Stimulated activated CD8-positive, alpha-beta memory T cell treated with anti-CD3 and anti-CD28 coated beads, Interleukin-12 subunit alpha, Interleukin-12 subunit beta, amount 100 ng/mL, for 1 hour (primary cell): ENCODE measurements at regions not wholly inside any gene's neighbourhood (a gene's known extent, or its start where the extent isn't known, plus 50 kb on each side); places are given as distances from the start of the nearest gene placed in this dataset.

Experiments
- DNase-seq: peaks from one replicate; pipeline ENCODE4 v3.0.0-alpha.2; 2020; ENCODE audit warnings: low read depth

DNA sequence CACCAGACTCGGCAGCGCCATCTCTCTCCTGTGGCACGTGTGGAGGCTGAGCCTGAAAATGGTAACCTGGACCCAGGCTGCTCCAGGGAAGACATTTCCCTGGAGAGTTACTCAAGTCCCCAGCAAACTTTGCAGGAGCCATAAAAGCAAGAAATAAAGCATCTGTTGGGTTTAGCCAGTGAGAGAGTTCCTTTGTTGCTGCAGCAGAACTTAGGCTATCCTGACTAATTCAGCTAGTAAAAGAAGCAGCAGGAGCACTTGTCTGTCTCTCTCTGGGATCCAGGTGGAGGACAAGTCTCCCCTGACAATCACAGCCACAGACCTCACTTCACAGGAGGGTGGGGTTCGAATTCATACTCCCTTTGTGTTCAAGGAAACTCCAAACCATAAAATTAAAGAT lies 79.2 kb upstream of the DIO3 start:
- no peak for DNase-seq

DNA sequence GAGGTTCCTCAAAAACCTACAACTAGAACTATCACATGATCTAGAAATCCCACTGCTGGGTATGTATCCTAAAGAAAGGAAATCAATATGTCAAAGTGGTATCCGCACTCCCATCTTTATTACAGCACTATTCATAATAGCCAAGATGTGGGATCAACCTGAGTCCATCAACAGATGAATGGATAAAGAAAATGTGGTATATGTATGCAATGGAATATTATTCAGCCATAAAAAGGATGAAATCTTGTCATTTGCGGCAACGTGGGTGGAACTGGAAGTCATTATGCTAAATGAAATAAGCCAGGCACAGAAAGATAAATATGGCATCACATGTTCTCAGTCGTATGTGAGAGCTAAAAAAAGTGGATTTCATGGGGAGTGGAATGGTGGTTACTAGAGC lies 77.5 kb upstream of the DIO3 start:
- DNase-seq: no peak

DNA sequence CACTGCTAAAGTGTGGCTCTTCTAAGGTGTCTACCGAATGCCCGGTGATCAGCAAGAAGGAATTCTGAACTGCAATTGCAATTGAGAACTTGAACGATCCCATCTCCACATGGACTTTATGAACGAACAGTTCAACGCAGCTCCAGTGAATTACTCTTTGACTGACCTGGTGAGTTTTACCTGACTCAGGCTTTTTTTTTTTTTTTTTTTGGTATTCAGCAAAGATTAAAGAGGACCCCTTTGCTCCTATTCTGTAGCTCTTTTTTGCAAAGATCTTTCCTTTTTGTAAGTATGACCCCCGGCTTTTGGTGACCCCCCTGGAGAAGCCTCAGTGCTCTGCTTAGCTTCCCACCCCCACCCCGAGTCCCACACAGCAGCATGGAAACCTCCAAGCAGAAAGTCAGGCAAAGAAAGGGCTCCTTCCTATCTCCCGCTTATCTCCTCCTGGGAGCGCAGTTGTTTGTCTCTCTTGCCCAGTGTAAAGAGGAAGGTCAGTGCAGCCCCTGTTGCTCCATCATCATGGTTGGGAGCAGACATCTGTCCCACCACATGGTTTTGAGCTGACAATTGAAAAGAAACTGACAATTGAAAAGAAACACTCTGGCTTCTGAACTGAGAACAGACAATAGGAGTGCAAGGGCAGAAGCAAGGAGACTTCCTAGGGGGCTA lies 72.1 kb upstream of the DIO3 start:
- no peak for DNase-seq

DNA sequence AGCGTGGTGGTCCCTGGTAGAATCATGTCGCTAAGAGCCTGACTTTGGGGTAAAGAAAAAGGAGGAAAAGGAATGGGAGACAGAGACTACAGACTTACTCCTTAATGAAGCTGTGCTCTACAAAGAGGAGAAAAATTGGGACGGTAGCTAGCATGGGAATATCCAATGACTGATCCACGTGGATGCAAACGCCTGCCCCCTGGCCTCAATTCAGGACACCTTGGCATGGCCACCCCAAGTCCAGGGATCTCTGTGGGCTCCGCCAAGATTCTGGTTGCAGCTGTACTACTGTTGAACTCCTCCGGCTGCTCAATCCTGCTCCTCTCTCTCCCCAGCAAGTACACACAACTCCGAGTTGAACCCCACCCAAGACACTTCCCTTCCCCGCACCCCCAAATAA lies 70.5 kb upstream of the DIO3 start:
- no peak for DNase-seq

DNA sequence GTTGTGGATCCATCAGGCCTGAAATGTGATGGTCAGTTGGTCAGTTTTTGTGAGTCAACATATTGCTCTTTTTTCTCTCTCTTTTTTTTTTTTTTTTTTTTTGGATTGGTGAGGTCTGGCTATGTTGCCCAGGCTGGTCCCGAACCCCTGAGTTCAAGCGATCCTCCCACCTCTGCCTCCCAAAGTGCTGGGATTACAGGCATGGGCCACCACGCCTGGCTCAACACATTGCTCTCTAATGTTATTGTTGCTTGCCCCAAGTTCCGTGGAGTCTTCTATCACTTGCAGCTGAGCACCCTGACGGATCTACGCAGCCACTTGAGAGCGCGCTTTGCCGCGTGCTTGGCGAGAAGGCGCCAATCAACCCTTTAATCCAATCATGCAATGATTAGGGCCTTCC lies 69.5 kb upstream of the DIO3 start:
- DNase-seq: no peak

DNA sequence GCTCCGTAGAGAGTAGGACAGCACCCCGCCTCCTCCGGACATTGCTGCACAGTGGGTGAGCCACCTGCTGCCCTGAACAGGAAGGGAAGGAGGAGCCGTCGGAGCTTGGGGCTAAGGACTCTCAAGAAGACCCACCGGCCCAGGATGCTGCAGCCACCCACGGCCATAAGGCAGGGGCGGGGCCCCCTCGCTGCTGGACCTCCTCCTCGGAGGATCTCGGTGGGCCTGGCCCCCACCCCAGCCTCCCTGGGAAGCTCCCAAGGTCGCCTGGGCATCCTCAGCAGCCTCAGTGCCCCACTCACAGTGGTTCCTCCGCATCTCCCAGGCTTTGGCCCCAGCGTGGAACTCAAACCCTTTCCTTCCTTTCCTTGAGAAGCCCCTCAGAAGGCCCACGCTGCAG lies 68.6 kb upstream of the DIO3 start:
- DNase-seq: no peak

DNA sequence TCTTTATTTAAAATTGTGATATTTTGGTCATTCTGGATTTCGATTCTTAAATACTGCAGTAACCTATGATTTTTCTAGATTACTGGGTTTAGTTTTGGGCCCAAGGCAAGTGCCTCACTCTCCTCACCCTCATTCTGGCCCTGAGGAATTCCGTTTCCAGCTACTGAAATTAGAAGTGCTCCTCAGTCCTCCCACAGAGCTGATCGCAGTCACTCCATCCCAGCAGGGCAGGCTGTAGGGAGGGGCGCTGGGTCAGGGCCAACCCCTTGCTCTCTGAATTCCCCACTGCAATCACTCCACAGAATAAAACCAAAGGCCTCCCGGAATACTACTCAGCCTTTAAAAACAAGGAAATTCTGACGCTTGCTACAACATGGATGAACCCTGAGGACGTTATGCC lies 66.5 kb upstream of the DIO3 start:
- DNase-seq: no peak

DNA sequence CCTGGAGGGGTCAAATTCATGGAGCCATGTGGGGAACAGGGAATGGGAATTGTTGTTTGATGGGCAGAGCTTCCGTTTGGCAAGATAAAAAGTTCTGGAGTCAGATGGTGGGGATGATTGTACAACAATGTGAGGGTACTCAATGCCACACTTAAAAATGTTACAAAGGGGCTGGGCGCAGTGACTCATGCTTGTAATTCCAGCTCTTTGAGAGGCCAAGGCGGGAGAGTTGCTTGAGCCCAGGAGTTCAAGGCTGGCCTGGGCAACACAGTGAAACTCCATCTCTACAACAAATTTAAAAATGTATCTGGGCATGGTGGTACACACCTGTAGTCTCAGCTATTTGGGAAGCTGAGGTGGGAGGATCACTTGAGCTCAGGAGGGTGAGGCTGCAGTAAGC lies 66.0 kb upstream of the DIO3 start:
- DNase-seq: no peak

DNA sequence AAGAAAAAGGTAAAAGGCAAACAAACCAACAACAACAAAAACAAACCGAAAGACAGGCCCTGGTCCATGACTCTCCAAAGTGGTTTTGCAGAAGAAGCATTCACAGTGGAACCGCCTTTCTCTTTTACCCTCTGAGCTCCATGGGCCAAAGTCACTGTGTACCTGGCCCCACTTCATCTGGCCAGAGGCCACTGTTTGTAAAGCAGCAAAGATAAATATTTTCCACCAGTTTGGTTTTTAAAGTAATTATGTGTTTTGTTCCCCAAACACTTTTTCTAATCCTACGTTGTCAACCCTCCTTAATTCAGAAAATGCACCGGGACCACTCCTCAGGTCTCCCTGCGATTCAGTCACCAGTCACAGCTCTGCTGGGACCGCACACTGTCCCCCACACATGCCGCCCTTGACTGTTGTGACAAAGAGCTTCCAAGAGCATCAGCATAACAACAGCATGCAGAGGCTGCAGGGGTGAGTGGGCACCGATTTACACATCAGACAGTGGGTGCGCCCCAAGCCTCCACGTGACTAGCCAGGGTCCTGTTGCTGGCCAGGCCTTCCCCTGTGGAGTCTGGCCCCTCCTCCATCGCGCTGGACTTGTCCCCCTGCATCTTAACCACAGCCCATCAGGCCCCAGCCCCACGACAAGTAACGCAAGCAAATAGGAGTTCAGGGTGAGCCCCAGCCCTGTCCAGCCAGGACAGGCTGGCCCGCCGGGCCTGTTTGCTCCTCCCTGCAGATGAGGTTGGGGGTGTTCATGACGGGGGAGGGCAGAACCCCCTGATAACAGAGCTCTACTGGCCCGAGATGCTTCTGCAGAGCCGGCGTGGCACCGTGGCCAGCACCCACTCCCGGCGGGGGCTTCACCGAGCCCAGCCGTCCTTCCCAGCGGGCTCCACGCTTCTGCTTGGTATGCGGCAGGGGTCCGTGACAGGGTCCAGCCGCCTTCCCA lies 65.2 kb upstream of the DIO3 start:
- no peak for DNase-seq

DNA sequence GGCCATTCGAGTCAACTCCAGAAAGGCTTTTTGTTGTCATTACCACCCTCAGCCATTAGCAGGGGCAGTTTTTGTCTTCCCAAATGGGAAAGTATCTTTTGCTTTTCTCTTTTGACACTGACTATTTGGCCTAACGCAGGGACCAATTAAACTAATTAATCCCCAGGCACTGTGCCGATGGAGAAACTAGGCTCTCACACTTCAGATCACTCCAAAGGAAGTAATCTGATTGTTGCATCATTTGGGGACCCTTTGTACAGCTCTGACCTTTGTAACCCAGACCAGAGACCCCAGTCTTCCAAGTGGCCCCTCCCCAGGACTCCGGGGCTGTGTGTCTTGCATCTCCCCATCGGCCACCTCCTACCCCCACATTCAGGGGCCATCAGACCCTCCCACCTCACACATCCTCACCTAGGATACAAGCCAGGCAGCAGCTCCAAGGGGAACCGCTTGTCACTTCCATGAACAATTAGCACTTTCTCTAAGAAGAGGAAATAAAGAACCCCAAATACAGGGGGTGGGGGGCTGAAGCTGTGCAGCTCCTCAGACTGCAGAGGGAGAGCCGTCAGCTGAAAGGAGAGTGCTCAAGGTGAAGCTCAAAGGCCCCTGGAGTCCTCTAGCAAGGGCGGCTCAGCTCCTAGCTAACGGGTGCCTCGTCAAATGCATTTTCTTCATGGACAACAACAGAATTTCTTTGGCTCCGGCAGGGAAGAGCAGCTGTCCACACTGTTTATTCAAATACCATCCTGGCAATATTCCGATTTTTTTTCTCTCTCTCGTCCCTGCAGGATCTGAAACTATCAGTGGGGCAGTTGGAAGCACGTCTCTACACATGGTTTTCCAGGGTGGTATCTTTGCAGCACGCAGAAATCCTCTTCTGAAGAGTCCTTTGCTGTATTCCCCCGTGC lies 64.3 kb upstream of the DIO3 start:
- no peak for DNase-seq

DNA sequence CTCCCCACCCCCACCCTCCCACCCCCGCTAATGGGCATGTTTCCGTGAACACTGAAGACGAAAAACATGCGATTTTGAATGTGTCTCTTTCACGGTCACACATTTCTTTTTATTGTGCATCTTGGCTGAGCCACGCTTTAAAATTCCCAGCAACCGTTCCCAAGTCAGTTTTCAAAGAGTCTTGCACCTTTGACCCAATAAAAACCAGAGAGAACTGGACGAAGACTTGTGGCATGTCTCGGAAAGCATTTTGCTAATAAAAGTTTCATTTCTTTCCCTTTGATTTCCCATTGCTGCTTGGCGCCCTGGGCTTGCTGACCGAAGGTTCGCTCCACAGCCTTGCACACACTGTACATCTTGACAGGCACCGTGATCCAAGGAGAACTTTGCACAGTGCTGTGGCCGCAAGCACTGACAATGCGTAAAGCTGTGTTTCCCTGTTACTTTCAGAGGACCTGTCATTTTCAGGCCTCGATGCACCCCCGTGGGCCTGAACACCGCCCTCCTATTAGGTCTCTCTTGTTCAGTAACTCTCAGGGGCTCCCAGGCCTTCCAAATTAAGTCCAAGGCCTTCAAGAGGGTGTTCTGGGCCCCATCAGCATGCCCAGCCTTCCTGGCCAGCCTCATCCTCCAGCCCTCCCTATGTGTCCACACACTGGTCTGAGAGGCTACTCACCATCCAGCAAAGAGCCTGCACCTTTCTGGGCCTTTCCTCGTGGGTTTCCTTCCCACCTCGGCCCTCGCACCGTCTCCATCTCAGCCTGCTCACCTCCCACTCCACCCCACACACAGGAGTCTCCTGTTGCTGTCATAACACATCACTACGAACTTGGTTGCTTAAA lies 63.4 kb upstream of the DIO3 start:
- no peak for DNase-seq

DNA sequence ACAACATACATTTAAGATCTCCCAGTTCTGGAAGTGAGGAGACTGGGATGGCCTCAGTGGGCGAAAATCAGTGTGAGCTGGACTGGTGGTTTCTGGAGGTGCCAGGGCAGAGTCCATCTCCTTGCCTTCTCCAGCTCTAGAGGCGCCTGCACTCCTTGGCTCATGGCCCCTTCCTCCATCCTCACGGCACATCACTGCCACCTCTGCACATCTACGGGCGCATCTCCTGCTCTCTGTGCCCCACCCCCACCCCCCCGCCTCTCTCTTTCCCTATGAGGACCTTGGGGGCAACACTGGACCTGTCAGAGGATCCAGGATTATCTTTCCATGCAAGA lies 62.8 kb upstream of the DIO3 start:
- DNase-seq: no peak

DNA sequence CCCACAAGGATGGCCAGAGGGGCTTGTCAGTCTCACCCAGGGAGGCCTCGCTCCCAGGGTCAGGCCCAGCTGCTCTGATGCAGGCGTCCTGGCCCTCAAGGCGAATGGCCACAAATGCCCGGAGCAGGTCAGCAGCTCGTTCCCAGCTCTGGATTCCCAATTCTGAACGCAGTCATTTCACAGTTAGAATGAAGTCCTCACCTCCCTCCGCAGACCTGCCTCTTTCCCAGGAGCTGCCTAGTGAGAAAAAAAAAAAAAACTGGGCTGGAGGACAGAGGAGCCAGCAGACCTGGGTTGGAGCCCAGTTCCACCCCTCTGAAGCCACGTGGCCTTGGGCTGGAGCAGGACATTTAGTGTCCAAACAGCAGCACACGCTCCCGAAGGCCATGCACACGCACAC lies 62.2 kb upstream of the DIO3 start:
- no peak for DNase-seq

DNA sequence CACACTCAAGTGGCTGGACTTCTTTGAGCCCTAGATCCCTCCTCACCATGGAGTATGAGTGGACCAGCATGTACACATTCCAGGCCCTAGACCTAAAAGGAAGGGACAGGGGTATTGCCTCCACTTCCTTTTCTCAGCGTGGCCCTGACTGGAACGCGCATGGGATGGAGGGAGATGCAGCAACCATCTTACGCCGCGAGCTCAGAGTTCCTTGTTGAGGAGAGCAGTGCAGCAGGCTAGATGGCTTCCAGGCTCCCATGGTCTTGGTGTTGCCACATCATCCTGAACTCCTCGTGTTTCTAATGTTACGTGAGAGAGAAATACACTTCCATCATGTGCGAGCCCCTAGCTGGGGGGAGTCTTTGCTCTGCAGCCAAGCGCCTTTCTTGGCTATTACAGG lies 61.8 kb upstream of the DIO3 start:
- DNase-seq: no peak

DNA sequence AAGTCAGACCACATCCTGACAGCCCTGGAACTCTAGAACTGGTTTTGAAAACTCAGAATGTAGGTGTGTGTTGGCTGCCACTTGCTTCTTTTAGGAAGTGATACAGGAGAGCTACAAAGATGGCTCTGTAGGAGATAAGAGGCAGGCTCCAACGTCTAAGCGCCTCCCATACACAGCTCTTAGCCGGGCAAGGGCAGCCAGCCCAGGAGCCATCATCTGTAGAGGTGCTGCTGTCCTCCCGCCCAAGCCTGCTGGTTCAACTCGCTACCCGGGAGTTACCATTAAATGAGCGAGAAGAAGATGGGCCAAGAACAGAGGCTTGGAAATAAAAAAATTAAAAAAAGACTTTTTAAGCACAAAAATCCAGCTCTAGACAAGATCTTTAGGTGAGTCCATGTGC lies 61.2 kb upstream of the DIO3 start:
- DNase-seq: no peak

DNA sequence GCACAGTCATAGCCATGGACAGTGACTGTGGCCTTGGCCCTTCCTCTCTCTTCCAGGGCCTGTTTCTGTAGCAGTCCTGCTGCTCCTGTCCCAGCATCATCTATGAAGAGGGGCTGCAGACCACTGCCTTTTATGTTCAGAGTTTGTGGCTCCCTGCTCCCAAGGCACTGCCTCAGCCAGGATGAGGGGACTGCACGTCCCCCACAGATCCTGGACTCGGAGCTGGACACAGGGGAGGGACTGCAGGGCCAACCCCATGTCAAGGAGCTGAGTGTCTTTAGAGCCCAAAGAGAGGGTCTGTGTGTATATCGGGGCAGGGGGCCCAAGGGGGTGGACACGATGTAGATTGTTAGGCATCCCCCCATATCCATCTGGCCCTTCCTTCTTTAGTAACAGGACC lies 60.6 kb upstream of the DIO3 start:
- DNase-seq: no peak

DNA sequence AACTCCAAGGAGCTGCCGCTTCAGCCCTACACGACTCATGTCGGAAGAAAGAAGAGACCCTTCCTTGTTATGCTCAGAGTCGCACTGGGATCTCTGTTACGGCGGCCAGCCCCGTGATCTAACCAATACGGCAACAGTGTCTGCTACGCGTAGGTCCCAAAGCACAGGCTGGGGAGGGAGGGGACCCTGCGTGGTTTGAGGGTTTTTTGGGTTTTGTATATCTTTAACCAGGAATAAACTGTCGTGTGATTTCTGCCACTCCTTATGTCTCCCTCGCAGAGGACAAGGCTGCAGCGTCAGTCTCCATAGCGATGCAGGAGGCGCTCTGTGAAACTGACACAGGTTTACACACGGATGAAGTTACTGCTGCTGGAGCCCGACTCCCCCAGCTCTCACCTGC lies 60.0 kb upstream of the DIO3 start:
- DNase-seq: no peak

DNA sequence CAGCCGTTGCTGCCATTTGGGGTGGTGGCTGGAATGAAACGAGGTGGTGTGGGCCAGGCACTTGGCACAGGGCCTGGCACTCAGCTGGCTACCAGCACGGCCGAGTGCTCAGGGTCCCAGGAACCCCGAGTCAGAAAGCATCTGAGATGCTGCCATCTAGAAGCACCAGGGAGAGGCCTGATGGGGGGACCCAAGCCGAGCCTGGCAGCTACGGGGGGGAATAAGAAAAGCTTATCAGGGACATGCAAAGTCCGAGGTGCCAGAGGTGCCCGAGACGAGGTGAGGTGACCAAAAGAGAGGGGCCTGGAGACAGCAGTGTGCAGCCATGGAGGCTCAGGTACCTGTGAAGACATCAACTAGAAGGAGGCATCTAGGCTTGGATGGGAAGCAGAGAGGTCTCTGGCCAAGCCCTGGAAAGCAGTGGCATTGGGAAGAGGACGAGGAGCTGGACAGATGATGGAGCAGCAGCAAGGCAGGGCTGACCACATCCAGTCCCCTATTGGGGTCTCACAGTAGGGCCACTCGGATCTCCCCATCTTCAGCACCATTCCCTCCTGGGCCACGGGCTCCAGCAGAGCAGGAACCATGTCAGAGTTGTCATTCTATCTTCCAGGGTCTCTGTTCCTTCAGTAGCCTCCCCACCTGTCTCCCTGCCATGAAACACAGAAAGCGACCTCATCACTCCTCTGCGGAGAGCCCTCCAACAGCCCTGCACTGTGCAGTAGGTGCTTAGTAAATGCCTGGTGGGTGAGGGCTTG lies 59.3 kb upstream of the DIO3 start:
- DNase-seq: no peak

DNA sequence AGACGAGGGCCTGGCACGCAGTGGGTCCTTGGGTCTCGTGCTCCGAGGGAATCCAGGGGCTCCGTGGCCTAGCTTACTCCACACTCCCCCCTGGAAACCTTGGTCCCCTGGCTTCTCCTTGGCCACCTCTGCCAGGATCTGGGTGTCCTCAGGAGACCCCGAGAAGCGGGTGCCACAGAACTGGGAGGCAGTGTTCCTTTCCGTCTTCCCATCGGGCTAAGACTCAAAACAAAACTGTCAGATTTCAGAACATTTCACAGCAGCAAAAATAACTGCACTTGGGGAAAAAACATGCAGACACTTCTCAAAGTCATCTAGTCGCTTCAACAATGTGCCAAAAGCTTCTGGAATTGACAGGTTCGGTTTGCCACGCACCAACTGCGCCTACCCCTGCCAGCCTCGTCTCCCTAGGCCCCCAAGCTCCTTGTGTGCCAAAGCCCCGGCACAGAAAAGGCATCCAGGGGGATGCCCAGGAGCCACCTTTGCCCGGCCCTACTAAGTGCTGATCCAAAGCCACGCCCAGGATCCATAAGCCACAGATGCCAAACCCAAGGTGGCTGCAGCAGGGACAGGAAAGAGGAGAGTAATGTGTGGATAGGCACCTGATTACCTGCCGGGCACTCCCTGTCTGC lies 58.4 kb upstream of the DIO3 start:
- no peak for DNase-seq

DNA sequence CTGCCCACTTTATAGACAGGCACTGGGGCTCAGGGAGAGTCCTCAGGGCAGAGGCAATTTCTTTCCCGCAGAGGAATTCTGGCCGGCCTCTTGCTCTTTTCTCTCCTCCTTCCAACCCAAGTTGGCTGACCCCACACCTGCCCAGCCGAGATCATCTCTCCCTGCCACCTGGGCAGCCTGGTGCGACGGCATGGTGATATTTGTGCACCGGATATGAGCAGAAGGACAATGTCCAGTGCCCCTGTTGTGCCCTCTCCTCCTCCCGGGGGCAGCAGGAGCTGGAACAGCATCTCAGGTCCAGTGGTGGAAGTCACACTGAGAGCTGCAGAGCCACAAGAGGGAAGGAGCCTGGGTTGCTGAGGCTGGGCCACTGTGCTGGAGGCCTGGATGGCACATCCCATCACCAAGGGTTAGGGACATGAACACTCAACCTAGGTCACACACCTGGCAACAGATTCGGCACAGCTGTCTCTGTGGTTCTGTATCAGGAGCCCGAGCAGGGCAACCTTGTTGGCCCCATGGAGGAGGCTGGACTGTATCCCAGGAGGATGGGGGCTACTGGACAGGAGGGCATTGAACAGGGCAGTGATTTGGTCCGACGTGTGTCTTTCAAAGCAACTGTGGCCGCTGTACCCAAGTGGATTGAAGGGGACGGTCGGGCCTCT lies 57.7 kb upstream of the DIO3 start:
- no peak for DNase-seq
